ENCODE measurements at regions not wholly inside any gene's neighbourhood (a gene's known extent, or its start where the extent isn't known, plus 50 kb on each side); places are given as distances from the start of the nearest gene placed in this dataset.

DNA sequence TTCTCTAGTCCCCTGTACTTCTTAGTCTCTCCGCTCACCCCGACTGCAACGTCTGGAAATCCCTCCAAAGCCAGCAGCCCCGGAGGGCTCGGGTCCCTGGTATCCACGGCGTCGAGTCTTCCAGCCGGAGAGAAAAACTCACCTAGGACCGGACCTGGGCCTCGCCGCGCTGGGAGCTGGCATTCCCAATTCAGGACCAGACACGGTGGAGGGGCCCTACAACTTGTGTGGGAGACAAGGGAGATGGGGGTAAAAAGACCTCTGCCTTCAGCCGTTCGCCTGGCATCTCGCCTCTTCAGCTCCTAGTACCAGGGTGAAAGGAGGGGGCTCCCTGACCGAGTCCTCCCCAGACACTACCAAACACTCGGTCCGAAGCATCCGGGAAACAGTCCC lies 64.3 kb downstream of the GPX5 start:
- peak overlapping the region; percentile 16 for H2AFZ ChIP-seq (ENCODE audit: low read depth, low read length)

GRCh38 chr6:28597217-28597835 lies 71.6 kb downstream of the GPX5 start:
- Histone ChIP-seq H3K36me3 (ENCODE audit: insufficient read depth, low read length) (no peaks in the 10 kb centered on the region), H3F3A (ENCODE audit: insufficient read depth, low read length, poor library complexity, severe bottlenecking) (no peaks in the 10 kb centered on the region), H3K27ac (ENCODE audit: low read length) (no peak overlapping the region), H3K4me3 (ENCODE audit: low read length) (peak overlapping the region; percentile 46), H2AFZ (ENCODE audit: low read depth, low read length) (no peak overlapping the region), H4K20me1 (ENCODE audit: insufficient read depth) (no peaks in the 10 kb centered on the region), H3K9ac (ENCODE audit: low read length) (no peak overlapping the region), H3K9me3 (ENCODE audit: low read length) (no peaks in the 10 kb centered on the region), H3K9me2 (ENCODE audit: insufficient read depth, low read length) (no peaks in the 10 kb centered on the region), H3K27me3 (ENCODE audit: insufficient read depth, low read depth, low read length) (no peaks in the 10 kb centered on the region), H3K79me2 (replicated peaks; ENCODE audit: insufficient read depth, low read length) (no peaks in the 10 kb centered on the region), H3K4me2 (ENCODE audit: low read length) (no peak overlapping the region)
- TF ChIP-seq, protein P1, sequence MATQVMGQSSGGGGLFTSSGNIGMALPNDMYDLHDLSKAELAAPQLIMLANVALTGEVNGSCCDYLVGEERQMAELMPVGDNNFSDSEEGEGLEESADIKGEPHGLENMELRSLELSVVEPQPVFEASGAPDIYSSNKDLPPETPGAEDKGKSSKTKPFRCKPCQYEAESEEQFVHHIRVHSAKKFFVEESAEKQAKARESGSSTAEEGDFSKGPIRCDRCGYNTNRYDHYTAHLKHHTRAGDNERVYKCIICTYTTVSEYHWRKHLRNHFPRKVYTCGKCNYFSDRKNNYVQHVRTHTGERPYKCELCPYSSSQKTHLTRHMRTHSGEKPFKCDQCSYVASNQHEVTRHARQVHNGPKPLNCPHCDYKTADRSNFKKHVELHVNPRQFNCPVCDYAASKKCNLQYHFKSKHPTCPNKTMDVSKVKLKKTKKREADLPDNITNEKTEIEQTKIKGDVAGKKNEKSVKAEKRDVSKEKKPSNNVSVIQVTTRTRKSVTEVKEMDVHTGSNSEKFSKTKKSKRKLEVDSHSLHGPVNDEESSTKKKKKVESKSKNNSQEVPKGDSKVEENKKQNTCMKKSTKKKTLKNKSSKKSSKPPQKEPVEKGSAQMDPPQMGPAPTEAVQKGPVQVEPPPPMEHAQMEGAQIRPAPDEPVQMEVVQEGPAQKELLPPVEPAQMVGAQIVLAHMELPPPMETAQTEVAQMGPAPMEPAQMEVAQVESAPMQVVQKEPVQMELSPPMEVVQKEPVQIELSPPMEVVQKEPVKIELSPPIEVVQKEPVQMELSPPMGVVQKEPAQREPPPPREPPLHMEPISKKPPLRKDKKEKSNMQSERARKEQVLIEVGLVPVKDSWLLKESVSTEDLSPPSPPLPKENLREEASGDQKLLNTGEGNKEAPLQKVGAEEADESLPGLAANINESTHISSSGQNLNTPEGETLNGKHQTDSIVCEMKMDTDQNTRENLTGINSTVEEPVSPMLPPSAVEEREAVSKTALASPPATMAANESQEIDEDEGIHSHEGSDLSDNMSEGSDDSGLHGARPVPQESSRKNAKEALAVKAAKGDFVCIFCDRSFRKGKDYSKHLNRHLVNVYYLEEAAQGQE (IDR thresholded peaks at IDR 0.05; ENCODE audit: borderline replicate concordance) = no peak
- TF ChIP-seq MXI1 (conservative IDR thresholded peaks at IDR 0.05; ENCODE audit: poor library complexity, severe bottlenecking) = no peak

More for the DNA sequence above, 64.3 kb downstream of the GPX5 start:
- Histone ChIP-seq H3K9ac (ENCODE audit: low read length) (peak overlapping the region; percentile 58), H3K9me3 (ENCODE audit: low read length) (no peaks in the 10 kb centered on the region), H4K20me1 (ENCODE audit: insufficient read depth) (no peaks in the 10 kb centered on the region), H3K27me3 (ENCODE audit: insufficient read depth, low read depth, low read length) (no peaks in the 10 kb centered on the region), H3K9me2 (ENCODE audit: insufficient read depth, low read length) (no peaks in the 10 kb centered on the region), H3K4me2 (ENCODE audit: low read length) (no peak overlapping the region), H3K4me3 (ENCODE audit: low read length) (peak overlapping the region; percentile 80), H3K79me2 (replicated peaks; ENCODE audit: insufficient read depth, low read length) (peaks cover 15% of the 10 kb centered on the region), H3K36me3 (ENCODE audit: insufficient read depth, low read length) (no peaks in the 10 kb centered on the region), H3K27ac (ENCODE audit: low read length) (peak overlapping the region; percentile 63), H3F3A (ENCODE audit: insufficient read depth, low read length, poor library complexity, severe bottlenecking) (no peaks in the 10 kb centered on the region)
- TF ChIP-seq EP300 (conservative IDR thresholded peaks at IDR 0.05; ENCODE audit: poor library complexity, severe bottlenecking) (no peak), POLR2AphosphoS5 (IDR thresholded peaks at IDR 0.05) (no peak), SMC3 (conservative IDR thresholded peaks at IDR 0.05; ENCODE audit: poor library complexity) (no peak), RAD21 (conservative IDR thresholded peaks at IDR 0.05) (no peak), MXI1 (conservative IDR thresholded peaks at IDR 0.05; ENCODE audit: poor library complexity, severe bottlenecking) (no peak), TAF1 (IDR thresholded peaks at IDR 0.05; ENCODE audit: low read depth) (no peak), EZH2 (IDR thresholded peaks at IDR 0.05; ENCODE audit: borderline replicate concordance, insufficient read depth, low read length, poor library complexity, severe bottlenecking) (no peak)
- TF ChIP-seq, protein P1 (IDR thresholded peaks at IDR 0.05; ENCODE audit: borderline replicate concordance) = no peak
- TF ChIP-seq, protein P2, sequence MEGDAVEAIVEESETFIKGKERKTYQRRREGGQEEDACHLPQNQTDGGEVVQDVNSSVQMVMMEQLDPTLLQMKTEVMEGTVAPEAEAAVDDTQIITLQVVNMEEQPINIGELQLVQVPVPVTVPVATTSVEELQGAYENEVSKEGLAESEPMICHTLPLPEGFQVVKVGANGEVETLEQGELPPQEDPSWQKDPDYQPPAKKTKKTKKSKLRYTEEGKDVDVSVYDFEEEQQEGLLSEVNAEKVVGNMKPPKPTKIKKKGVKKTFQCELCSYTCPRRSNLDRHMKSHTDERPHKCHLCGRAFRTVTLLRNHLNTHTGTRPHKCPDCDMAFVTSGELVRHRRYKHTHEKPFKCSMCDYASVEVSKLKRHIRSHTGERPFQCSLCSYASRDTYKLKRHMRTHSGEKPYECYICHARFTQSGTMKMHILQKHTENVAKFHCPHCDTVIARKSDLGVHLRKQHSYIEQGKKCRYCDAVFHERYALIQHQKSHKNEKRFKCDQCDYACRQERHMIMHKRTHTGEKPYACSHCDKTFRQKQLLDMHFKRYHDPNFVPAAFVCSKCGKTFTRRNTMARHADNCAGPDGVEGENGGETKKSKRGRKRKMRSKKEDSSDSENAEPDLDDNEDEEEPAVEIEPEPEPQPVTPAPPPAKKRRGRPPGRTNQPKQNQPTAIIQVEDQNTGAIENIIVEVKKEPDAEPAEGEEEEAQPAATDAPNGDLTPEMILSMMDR (IDR thresholded peaks at IDR 0.05; ENCODE audit: poor library complexity, severe bottlenecking) = no peak

All from neural cell (in vitro differentiated cells).